ENCODE measurements at regions not wholly inside any gene's neighbourhood (a gene's known extent, or its start where the extent isn't known, plus 50 kb on each side); places are given as distances from the start of the nearest gene placed in this dataset.

DNA sequence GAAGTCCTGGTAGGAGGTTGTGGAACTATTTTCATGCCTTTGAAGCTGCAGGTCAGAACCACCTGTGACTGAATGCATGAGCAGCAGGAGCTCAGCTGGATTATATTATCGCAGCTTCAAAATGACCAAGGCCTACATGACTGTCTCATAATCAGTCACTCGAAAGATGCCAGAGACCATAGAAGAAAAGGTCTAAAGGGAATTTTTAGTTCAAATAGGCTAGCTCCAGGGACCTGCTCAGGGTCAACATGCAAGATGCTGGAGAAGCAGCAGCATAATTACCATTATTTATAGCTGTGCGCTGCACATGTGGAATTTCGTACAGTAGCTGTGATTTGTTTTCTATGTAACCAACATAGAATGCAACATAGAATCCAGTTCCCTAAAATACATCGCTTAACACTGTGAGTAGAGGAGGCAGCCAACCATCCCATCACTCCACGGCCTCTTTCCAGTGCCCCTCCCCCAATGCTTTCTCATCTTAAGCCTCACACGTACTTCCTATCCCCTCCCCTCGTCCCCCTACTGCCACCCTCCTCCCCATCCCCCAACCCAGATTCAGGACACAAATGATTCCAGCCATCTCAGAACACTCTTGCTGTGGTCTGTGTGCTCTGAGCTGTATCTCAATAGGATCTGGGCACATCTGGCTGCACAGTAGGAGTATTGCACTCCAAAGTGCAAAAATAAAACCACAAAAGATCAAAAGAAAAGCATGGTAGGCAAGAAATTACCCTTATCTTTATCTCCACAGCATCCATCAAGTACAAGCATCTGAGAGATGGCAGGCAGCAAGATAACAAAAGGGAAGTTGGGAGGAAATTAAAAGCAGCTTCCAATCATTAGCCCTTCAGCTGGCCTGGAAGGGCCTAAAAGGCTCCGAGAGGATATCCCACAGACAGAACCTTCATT is 352.8 kb upstream of the SEMA6D start:
- TF ChIP-seq, protein P1, sequence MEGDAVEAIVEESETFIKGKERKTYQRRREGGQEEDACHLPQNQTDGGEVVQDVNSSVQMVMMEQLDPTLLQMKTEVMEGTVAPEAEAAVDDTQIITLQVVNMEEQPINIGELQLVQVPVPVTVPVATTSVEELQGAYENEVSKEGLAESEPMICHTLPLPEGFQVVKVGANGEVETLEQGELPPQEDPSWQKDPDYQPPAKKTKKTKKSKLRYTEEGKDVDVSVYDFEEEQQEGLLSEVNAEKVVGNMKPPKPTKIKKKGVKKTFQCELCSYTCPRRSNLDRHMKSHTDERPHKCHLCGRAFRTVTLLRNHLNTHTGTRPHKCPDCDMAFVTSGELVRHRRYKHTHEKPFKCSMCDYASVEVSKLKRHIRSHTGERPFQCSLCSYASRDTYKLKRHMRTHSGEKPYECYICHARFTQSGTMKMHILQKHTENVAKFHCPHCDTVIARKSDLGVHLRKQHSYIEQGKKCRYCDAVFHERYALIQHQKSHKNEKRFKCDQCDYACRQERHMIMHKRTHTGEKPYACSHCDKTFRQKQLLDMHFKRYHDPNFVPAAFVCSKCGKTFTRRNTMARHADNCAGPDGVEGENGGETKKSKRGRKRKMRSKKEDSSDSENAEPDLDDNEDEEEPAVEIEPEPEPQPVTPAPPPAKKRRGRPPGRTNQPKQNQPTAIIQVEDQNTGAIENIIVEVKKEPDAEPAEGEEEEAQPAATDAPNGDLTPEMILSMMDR (IDR thresholded peaks at IDR 0.05) = no peak
- TF ChIP-seq ZFX (IDR thresholded peaks at IDR 0.05; ENCODE audit: borderline replicate concordance) = no peak
- H3K27ac ChIP-seq = no peak overlapping the region

DNA sequence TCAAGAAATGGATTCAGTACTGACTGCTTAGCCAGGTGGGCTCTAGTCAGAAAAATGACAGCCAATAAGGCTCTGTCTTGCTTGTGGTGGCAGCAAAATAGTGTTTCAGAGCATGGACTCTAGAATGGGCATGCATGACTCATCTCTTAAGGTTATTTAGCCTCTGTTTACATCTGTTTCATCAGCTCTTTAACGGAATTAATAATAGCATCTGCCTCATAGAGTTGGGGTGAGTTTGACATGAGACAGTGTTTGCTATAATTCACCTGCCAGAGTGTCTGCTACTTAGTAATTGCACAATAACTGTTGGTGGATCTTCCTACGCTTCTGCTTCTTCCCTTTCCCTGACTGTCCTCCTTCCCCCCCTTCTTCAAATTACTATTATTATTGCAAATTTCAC is 350.4 kb upstream of the SEMA6D start:
- no peak overlapping the region for H3K27ac ChIP-seq
- TF ChIP-seq, protein P1 (IDR thresholded peaks at IDR 0.05) = no peak
- no peak for TF ChIP-seq ZFX (IDR thresholded peaks at IDR 0.05; ENCODE audit: borderline replicate concordance)

DNA sequence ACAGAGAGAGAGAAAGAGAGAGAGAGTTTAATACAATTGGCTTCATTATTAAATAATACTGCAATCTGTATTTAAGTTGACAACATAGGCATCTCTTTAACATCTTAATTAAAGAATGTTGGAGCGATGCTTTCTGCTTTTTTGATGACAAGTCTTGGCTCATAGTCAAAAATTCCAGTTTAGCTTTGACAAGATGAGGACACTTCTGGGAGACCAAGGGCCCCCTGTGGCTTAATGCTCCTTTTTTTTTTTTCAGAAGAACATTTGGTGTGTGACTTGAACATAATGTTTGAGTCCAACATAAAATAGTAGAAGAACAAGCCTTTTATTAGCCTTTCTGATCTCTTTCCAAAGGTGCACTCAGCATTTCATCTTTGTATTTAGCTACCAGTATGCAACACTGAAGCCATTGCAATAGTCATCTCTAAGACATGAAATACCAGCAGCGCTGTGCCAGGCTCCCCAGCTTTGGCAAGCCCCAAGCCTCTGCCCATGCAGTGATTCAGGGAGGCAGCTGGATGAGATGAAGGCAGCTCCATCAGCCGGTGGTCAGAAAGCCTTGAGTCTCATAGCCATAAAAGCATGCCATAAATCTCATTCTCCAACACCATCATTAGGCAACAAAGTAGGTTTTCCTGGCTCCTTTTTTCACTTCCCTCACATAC is 349.4 kb upstream of the SEMA6D start:
- no peak for TF ChIP-seq ZFX (IDR thresholded peaks at IDR 0.05; ENCODE audit: borderline replicate concordance)
- TF ChIP-seq, protein P1 (IDR thresholded peaks at IDR 0.05) = no peak
- no peak overlapping the region for H3K27ac ChIP-seq

DNA sequence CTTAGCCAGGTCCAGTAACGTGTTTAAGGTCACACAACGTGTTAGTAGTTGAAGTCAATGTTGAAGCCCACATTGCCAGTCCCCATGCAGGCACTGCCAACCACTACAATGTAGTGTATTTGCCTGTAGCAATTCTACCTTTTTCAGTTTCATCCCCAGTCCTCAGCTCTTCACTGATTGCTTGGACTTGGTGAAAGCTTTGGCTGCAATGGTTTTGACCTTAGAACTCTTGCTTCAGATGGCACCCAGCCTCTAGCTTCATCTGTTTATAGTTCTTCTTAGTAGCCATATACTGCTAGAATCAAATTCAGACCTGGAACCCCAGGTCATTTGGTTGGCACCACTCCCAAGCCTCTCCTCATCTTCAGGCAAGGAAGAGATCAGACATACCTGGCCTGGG is 345.4 kb upstream of the SEMA6D start:
- H3K27ac ChIP-seq = no peak overlapping the region
- TF ChIP-seq, protein P1 (IDR thresholded peaks at IDR 0.05) = no peak
- TF ChIP-seq ZFX (IDR thresholded peaks at IDR 0.05; ENCODE audit: borderline replicate concordance) = no peak

DNA sequence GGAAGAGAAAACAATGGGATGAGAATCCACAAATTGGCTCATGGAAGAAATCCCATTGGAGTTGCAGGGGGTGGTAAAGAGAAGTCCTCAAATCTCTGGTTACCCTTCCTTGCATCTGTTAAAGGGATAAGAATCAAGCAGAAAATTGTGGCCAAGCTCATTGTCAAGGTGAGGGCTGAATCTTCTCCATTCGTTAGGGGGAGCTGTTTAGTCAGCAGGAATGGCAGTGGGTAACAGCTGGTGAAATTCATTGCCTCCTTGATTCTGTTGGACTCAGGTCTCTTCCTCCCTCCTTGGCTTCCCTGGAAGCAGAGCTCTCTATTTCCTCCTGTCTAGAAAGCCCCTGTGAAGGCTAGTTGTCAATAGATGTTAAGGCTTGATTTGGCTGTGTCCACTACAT is 343.1 kb upstream of the SEMA6D start:
- no peak overlapping the region for H3K27ac ChIP-seq
- TF ChIP-seq ZFX (IDR thresholded peaks at IDR 0.05; ENCODE audit: borderline replicate concordance) = no peak
- TF ChIP-seq, protein P1 (IDR thresholded peaks at IDR 0.05) = peak; percentile 74

DNA sequence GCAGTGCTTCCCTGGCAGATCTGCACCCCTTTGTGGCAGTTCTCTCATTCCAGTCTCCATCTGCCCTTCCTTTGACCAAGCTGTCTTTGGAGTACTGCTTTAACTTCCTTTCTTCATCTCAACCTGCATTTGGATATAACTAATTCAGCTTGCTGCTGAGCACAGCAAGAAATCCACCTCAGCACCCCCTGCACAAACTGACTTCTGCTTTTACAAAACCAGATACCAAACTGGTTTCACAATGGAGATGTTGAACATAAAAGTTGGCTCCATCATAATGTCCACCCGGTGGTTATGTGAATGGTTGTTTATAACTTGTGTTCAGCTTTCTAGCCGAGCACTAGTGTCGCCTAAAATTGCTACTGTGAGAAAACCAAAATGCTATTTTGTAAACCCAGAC is 341.1 kb upstream of the SEMA6D start:
- H3K27ac ChIP-seq = no peak overlapping the region

More for the DNA sequence above, 341.1 kb upstream of the SEMA6D start:
- TF ChIP-seq, protein P1 (IDR thresholded peaks at IDR 0.05) = no peak
- no peak for TF ChIP-seq ZFX (IDR thresholded peaks at IDR 0.05; ENCODE audit: borderline replicate concordance)
